T1000 (cell line): ENCODE measurements at regions not wholly inside any gene's neighbourhood (a gene's known extent, or its start where the extent isn't known, plus 50 kb on each side); places are given as distances from the start of the nearest gene placed in this dataset.
"Not testable (repeated sequence)": the region's sequence is repeated elsewhere in the genome, so short reads cannot be mapped to it uniquely, and the experiment has no call there.

ENCODE experiments used
- DNase-seq: peaks from one replicate; lab custom pipeline; 2025; ENCODE audit warnings: mixed read lengths; lab: John Stamatoyannopoulos, UW

DNA sequence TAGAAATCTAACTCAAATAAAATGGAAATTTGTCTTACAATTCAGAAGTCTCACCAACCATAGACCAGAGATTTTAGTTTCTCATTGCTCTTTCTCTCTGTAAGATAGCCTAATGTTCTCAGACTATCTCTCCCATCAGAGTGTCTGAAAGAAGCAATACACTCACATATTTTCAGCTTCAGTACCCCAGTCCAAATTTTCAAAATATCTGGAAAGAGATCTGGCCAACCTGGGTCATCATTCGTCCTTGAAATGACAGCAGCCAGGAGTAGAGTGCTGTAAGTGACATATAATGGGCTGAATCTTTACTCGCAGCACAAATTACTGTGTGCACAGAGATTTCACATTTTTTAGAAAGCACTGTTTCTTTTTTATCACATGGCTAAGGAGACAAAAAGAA lies 313.3 kb upstream of the PRR16 start:
- DNase-seq: no peak

DNA sequence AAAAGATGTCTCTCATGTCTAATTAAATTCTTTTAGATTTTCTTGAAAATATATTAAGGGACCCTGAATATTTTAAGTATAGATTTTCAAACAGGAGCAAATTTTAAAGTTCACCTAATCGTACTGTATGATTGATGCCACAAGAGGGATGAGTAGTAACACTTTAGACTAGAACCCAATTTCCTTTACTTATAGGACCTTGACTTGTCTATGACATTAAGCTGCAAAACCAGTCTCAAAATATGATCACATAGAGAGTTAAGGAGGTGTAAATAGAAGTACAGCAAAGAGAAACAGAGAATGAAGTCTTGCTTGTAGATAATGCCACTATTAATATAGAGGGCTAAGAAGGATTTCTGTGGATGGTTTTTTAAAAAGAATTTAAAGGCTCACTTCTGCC lies 312.9 kb upstream of the PRR16 start:
- no peak for DNase-seq

DNA sequence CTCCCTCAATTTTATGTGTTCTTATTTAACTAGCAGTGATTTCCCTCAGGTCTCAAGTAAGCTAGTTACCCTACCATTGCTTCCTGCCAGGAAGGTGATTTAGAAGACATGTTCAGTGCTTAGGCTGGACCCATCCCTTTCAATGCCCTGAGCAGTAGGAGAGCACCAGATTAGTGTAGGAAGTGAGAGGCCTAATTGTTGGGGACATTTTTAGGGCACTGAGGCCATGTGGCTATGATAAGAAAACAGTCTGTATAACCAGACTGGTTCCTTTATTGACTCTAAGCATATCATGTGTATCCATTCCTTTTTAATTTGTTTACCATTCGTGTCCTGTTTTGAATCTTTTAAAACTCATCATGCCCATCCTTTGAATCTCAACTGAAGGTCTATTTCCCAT lies 312.3 kb upstream of the PRR16 start:
- DNase-seq: no peak

GRCh38 chr5:120152472-120152871 lies 311.6 kb upstream of the PRR16 start:
- DNase-seq: no peak

DNA sequence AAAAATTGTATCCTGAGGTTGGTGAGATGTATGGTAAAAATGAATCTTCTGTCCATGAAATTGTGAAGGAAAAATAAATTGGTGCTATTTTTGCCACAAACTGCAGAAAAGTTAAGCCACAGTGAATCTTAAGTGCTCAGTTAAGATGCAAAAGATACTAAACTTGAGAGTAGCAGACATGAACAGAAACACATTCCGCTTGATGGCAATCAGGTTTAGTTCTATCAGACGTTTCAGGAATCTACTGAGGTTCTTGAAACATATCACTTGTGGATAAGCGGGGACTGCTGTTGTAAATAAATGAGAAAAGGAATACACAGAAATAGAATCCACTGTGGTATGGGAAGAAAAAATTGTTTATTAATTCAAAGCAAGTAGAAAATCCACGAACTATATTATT lies 311.2 kb upstream of the PRR16 start:
- no peak for DNase-seq

DNA sequence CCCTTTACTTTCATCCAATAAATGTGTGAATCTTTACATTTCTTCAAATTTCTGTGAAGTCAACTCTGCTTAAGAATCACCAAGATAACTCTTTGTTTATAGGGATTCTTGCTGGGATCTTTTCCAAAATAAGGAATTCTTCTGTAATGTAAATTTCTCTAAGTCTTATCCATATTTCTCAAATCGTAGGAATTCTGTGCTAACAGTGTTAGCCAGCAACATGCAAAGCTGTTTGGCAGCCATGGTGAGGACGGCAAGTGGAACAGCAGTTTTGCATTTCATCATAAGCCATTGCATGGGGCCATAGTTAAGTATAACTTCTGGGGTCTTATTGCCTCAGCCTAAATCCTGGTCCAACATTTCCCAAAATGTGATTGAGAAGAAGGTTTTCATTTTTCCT lies 310.5 kb upstream of the PRR16 start:
- DNase-seq: no peak

GRCh38 chr5:120155873-120156272 lies 308.2 kb upstream of the PRR16 start:
- DNase-seq: no peak

DNA sequence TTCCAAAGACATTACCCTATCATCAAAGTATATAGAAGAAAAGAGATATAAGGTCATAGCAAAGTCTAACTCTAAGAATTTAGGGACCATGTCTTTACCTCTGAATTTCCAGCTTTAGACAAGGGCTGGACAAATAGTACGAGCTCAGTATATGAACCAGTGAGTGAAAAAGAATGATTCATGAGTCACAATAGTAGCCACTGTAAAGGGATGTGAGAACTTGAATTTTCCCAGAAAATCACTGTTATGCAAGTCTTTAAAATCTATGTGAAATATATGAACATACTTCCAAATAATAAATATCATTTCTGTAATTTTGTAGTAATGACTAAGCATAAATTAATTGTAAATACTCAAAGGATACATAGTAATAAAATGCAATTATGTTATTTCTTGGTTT lies 305.9 kb upstream of the PRR16 start:
- DNase-seq: no peak

DNA sequence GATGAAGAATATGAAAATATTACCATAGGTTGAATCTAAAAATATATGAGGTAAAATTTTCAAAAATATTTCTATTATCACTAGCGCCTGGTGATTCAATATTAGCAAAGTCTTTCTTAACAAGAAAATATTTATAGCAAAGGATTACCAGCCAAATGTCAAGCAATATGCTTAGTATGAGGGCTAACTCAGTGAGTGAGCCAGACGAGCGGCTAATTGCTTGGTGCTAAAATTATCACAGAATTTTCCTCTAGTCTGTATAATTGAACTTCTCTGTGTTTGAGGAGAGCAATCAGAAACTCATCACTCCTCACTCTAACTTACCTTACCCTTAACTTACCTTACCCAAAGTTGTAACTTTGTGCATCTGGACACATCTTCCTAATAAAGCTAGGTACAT lies 304.9 kb upstream of the PRR16 start:
- DNase-seq: no peak

DNA sequence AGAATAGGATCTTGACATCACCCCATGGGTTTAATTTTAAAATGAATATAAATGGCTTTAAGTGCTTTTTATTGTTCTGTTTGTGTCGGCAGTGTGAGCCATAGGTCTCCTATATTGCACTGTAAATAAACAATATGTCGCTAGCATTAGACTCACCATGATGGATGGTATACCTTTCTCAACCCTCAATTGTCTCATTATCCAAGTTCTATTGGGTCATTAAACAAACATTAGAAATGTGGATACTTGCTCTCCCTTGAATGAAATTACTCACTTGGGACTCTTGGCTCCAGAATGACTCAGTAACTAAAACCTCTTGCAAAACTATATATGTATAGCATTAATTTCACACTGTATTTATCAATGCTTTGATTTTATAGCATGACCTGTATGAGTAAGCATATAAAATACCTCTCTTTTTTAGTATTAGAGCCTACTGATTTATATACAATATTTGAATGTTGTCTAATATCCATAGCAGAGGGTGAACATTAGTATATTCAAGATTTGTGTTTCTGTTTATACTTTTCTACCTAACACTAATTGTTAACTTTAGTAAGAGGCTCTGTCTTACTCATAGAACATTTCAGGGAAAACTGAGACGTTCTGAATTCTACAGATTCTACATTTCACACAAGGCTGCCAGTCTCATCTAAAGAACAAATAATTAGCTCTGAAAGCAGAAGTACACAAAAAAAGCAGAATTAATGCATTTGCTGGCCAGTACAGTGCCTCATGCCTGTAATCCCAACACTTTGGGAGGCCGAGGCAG lies 303.8 kb upstream of the PRR16 start:
- no peak for DNase-seq

- DNase-seq: no peak
These were observed 301.8 kb upstream of the PRR16 start for GRCh38 chr5:120162321-120162720.

GRCh38 chr5:120164037-120164436 lies 300.1 kb upstream of the PRR16 start:
- DNase-seq: no peak

DNA sequence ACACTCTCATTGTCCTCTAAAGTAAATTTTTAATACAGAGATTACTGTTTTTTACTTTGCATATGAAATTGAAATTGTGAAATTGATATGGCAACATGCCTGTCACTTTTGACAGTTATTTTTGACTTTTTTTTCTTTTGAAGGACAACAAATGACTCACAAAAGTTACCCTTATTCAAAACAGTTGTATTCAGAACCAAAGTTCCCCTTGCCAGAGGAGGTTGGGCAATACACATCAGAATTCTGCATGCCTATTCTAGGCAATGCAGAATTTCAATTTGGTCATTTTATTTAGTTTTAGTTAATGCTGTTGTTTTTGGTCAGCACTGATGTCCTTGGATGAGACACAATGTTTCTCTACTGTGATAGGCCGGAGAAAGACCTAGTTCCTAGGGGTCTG lies 299.1 kb upstream of the PRR16 start:
- DNase-seq: no peak

DNA sequence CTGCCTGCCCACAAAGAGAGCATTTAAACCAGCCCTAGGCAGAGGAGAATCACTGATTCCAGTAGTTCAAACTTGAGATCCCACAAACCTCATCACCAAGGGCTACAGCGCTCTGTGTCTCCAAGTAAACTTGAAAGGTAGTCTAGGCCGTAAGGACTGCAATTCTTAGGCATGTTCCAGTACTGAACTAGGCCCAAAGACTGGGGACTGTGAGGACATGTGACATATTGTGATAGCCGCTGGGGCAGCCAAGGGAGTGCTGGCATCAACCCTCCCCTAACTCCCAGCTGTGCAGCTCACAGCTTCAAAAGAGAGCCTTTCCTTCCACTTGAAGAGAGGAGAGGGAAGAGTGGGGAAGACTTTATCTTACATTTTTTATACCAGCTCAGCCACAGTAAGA lies 291.0 kb upstream of the PRR16 start:
- no peak for DNase-seq

GRCh38 chr5:120174089-120174488 lies 290.0 kb upstream of the PRR16 start:
- DNase-seq: no peak

GRCh38 chr5:120181238-120181637 lies 282.9 kb upstream of the PRR16 start:
- DNase-seq: not testable (repeated sequence)

- not testable (repeated sequence) for DNase-seq
These were observed 269.4 kb upstream of the PRR16 start for GRCh38 chr5:120194650-120195049.

DNA sequence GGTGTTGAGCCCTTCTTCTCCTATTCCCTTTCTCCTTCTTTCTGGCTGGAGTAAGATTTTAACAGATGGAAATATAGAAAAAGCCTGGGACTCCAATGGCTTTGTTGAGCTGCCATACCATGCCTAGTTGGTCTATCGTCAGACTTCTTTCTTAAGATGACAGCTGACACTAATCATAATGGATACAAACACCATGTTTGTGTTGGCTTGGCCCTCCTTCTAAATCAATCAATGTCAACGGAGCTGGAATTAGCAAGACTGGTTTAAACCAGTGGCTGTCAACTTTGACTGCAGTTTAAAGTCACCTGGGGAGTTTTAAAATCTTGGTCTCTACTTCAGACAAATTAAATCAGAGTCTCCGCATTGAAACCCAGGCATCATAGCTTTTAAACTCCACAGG lies 264.5 kb upstream of the PRR16 start:
- no peak for DNase-seq

DNA sequence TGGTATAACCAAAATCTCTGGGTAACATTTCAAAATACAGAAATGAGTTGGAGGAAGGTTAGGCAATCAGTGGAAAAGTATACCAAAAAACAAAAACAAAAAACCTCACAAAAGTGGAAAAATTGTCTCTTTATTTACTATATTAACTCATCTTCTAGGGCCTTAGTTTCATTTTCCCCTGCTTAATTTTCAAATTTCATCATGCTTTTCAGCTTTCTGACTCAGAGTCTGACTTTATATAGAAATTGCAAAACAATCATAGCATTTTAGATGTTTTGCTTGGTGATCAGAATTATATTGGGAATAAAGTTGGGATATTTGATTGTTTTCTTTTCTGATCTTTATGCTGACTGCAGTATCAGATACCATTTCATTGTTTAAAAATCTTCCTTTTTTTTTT lies 257.0 kb upstream of the PRR16 start:
- DNase-seq: no peak

- DNase-seq: no peak
These were observed 247.1 kb upstream of the PRR16 start for GRCh38 chr5:120217001-120217400.

DNA sequence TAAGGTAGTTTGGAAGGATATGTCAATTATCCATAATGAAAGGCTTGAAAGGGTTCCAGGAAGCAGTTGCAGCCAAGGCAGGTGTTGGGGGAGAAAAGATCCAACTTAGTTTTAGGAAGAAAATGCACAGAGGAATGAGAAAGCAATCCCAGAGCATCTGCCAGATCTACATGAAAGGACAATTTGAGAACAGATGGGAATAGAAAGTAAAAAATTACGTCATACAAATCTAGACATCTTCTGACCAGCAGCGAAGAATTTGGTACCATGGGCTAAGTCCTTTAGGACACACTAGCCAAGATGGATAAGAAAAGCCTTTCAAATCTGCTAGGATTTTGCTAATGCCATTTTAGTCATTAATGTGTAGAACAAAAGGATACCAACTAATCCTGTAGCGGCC lies 244.1 kb upstream of the PRR16 start:
- no peak for DNase-seq

- no peak for DNase-seq
These were observed 238.6 kb upstream of the PRR16 start for GRCh38 chr5:120225524-120225923.

- no peak for DNase-seq
These were observed 235.7 kb upstream of the PRR16 start for GRCh38 chr5:120228262-120229031.

DNA sequence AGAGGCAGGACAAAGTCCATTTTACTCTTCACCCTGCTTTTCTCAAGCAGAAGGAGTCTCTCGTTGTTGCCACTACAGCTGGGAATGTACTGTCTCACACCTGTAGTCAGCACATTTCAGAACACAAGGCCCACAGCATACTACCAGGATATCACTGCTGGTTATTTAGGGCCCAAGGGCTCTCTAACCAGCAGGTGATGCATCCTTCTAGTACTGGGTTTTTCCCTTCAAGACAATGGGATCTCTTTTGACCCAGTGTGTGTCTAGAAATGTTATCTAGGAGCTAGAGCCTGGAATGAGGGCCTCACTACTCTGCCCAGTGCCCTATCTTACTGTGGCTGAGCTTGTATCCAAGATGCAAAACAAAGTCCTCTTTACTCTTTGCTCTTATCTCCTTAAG lies 235.1 kb upstream of the PRR16 start:
- DNase-seq: no peak
